CMK (cell line): ENCODE measurements at regions not wholly inside any gene's neighbourhood (a gene's known extent, or its start where the extent isn't known, plus 50 kb on each side); places are given as distances from the start of the nearest gene placed in this dataset.
"Not testable (repeated sequence)": the region's sequence is repeated elsewhere in the genome, so short reads cannot be mapped to it uniquely, and the experiment has no call there.

Source experiments
- DNase-seq: peaks from one replicate; pipeline ENCODE4 v3.0.0-alpha.2; 2010; ENCODE audit warnings: low read depth

GRCh38 chr9:15113288-15113687, 193.7 kb downstream of the TTC39B start:
- no peak for DNase-seq

- DNase-seq = no peak
These were observed 195.9 kb downstream of the TTC39B start for GRCh38 chr9:15111071-15111470.

GRCh38 chr9:15104826-15105420, 194.7 kb upstream of the FREM1 start:
- peak; percentile 7 for DNase-seq

GRCh38 chr9:15103290-15103689, 193.1 kb upstream of the FREM1 start:
- DNase-seq = no peak

DNA sequence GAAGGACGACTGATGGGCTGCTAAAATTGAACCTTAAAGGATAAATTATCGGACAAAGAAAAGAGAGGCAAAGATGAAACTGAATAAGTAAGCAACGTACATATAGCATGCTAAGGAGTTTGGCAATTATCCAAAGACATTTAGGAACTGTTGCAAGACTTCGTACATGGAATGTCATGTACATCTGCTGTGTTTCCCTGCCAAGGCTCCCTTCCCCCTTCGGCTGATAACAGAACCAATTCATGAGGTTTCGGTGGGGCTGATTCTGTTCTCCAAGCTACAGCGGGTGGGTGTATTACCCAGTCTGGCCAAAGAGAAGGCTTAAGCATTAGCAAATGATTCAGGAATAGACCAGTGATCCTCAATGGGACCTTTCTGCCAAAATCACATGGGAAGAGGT, 190.9 kb upstream of the FREM1 start:
- no peak for DNase-seq

DNA sequence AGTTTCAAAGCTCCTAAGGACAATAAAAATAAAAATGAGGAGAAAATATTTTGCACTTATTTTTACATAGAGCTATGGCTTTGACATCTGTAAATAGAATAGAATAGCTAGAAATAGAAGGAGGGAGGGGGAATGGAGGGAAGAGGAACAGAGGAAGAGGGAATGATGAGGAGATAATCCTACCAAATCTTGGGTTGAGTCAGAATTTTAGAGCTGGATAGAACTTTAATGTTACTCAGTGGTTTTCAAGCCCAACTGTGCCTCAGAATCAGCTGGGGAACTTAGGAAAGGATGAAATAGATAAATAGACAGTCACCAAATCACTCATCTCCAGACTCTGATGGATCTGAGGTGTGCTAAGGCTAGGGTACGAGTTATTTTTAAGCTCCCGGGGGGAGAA, 190.3 kb upstream of the FREM1 start:
- DNase-seq = no peak

GRCh38 chr9:15096972-15097371, 186.7 kb upstream of the FREM1 start:
- DNase-seq = no peak

DNA sequence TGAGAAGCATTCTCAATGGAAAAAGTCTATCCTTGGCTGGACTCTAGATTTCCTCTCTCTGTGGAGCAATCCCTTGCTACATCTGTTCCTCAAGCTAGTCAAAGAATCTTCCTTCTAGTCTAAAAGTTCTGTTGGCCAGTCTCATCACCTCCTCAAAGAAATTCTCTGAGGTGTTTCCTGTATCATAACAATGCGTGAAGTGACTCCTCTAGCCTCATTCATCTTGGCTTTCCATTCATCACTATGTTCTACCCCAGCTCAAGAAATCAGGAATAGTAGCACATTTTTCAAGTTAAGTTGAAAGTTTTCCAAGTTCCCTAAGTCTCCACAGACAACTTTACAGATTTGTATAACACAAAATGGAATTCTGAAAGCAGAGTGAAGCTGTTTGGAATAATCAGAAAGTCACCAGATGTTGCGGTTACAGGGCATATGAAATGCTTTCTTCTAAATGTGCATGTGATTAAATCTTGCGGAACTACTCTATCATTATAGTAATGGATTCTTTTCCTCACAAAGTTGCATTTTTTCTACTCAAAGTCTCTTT, 176.6 kb upstream of the FREM1 start:
- DNase-seq = no peak

GRCh38 chr9:15086156-15086763, 176.0 kb upstream of the FREM1 start:
- DNase-seq = no peak

DNA sequence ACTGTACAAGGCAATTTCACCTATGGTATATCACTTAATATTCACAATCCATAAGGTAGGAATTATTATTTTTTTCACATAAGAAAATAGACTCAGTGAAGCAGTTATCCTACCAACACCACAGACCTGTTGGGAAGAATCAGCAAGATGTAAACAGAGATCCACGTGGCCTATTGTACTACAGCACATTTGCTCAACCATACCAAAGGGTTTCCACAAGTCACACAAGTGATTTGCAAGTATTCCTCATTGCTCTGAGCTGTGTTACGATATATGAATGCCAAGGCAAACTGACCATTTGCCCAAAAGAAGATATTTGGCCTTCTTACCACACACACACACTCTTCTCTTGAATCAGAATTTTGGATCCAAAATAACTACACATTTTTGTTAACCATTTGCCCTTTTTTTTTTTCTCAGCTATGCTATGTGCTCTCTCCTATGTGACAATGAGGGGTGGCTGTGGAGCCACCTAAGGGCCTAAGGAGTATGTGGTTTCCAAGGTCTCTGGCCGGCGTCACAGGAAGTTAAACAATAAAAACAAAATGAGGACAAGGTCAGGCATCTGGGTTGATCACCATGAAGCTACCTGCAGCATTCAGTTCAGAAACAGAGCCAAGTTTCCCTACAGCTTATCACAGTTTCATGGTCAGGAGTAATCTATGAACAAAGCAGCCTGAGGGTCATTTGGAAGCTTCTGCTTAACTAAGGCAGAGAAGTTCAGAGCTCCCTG, 171.0 kb upstream of the FREM1 start:
- DNase-seq = no peak

DNA sequence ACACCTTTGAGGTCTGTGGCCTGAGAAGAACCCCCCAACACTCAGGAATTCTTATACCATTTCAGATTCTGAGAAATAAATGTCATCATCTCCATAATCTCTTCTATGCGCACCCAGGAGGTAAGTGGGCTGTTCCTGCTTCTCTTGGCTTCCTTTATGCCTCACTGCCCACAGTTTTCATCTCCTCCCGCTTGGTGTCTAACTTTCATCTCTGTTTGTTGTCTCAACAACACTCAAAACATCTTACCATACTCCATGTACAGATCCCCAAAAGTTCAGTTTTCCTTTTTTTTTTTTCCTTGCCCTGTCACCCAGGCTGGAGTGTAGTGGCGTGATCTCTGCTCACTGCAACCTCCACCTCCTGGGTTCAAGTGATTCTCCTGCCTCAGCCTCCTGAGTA, 170.2 kb upstream of the FREM1 start:
- DNase-seq = no peak

GRCh38 chr9:15079989-15080388, 169.8 kb upstream of the FREM1 start:
- DNase-seq = no peak

DNA sequence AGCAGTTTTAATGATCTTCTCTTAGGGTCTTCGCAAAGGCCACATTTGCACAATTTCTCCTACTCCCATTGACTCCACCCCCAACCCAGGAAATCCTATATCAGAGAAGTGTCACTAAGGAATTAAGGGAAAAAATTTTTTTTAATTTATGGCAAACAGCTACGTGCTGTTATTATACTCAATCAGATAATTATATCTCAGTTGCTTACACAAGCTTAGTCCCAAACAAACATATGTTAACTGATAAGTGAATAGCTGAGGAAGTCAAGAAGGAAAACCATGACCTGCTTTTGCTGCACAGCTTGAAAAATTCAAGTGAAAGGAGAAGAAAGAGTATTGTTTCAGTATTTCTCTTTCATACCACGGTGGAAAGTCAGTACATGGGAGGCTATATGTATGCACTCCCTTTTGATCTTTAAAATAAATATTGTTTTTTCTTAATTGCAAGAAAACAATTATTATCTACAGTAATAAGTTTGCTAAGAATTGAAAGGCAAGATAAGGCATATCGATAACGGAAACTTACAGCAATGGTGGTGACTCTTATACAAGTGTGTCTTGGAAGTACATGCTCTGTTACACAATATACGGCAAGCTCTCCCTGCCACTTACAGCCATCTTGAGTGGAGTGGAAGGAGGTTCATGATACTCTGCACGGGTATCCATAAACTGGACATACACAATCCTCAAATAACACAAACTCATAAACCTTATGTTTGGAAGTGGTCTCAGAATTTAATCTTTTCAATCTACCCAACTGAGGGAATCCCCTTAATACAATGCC, 167.9 kb upstream of the FREM1 start:
- no peak for DNase-seq

- no peak for DNase-seq
These were observed 163.4 kb upstream of the FREM1 start for GRCh38 chr9:15073620-15074019.

GRCh38 chr9:15070716-15071115, 160.5 kb upstream of the FREM1 start:
- DNase-seq = no peak

GRCh38 chr9:15069106-15069505, 158.9 kb upstream of the FREM1 start:
- no peak for DNase-seq

- DNase-seq = no peak
These were observed 158.0 kb upstream of the FREM1 start for GRCh38 chr9:15068261-15068660.

DNA sequence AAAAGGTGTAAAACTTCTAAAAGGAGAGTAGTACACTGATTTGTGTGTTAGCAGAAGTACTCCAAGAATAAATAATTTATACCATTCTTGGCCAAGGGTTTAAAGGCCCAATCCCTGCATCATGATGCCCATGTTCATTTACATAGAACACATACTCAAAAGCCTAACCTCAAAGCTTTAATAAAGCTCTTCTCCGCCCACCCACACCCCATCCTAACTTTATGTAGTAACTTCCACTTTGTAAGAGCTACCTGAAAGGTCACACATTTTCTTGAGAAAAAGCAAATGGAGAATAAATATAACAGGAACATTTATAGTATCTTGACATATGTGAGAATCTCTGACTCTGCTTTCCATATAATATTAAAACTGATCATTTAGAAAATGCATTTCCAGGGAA, 148.8 kb upstream of the FREM1 start:
- no peak for DNase-seq

DNA sequence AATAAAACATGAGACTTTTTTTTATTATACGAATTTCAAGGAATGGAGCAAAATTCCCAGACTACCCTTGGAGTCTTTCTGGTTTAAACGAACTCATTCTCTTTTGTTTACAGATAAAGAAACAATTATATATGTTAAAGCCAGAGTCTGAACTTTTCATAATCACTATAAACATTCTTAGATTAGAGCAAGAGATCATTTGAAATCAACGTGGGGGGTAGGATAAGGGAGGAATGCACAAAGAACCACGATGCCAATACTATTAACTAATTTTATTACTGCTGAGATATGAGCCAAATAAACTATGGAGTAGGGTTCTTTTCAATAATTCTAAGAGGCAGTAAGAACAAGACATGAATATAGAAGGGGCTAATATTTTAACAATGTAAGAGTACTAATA, 148.0 kb upstream of the FREM1 start:
- DNase-seq = no peak

DNA sequence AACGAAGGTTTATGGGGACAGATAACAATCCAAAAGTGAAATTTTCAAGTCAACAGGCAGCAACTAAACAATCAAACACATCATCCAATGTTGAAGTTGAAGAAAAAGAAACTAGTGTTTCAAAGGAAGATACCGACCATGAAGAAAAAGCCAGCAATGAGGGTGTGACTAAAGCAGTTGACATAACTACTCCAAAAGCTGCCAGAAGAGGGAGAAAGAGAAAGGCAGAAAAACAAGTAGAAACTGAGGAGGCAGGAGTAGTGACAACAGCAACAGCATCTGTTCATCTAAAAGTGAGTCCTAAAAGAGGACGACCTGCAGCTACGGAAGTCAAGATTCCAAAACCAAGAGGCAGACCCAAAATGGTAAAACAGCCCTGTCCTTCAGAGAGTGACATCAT, 145.1 kb upstream of the FREM1 start:
- not testable (repeated sequence) for DNase-seq

DNA sequence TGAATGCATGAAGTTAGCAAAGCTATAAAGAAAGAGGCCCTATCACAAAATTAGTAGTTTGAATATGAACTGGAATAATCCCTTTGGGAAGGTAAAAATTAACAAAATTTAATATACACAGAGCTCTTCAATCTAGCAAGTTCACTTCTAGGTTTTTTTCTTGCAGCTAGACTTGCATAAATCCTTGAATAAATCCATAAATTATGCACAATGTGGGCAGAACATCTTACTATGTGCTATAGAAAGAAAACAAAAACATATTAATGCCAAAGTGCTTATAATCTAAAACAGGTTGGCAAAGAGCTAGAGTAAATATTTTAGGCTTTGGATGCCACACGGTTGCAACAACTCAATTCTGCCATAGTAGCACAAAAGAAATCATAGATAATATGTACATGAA, 138.5 kb upstream of the FREM1 start:
- DNase-seq = no peak

- no peak for DNase-seq
These were observed 136.9 kb upstream of the FREM1 start for GRCh38 chr9:15047028-15047551.
